Colonic mucosa (tissue), 4 donors: ENCODE measurements at regions not wholly inside any gene's neighbourhood (a gene's known extent, or its start where the extent isn't known, plus 50 kb on each side); places are given as distances from the start of the nearest gene placed in this dataset.
"Not testable (repeated sequence)": the region's sequence is repeated elsewhere in the genome, so short reads cannot be mapped to it uniquely, and the experiment has no call there.

ENCODE experiments used
- DNase-seq: peaks from one replicate; pipeline ENCODE4 v3.0.0-alpha.2; 2020
- H3K27ac ChIP-seq: fragments of 200-600 bp; one replicate; pipeline ENCODE4 v1.8.0; 2021
- H3K27me3 ChIP-seq: fragments of 200-600 bp; one replicate; pipeline ENCODE4 v1.8.0; 2021
- H3K36me3 ChIP-seq: fragments of 200-600 bp; one replicate; pipeline ENCODE4 v1.8.0; 2021
- H3K4me1 ChIP-seq: fragments of 200-600 bp; one replicate; pipeline ENCODE4 v1.8.0; 2021; ENCODE audit warnings: mild to moderate bottlenecking
- H3K4me3 ChIP-seq: fragments of 200-600 bp; one replicate; pipeline ENCODE4 v1.8.0; 2021
- H3K9ac ChIP-seq, 2 donors: one replicate each; pipeline ENCODE4 v1.7.0; 2013; ENCODE audit warnings: control low read depth in 2 of 2, low read depth in 2 of 2, low read length in 2 of 2
- H3K9me3 ChIP-seq: fragments of 200-600 bp; one replicate; pipeline ENCODE4 v1.8.0; 2021
- intact Hi-C: fragments of 100-400 bp; cut with DNase I; formaldehyde crosslinking; loops from one replicate; pipeline ENCODE4 v1.14.1; 2022
- TF ChIP-seq, protein P1 (sequence below): fragments of 200-600 bp; IDR thresholded peaks from one replicate; pipeline ENCODE4 v1.8.0; 2022; ENCODE audit warnings: antibody characterized with exemption, mild to moderate bottlenecking
- donor health status: healthy.
- donor health status: DM: no; HTN: no; CAD: no.
- donor health status: DM: no; HTN: no; CAD: no.

DNA sequence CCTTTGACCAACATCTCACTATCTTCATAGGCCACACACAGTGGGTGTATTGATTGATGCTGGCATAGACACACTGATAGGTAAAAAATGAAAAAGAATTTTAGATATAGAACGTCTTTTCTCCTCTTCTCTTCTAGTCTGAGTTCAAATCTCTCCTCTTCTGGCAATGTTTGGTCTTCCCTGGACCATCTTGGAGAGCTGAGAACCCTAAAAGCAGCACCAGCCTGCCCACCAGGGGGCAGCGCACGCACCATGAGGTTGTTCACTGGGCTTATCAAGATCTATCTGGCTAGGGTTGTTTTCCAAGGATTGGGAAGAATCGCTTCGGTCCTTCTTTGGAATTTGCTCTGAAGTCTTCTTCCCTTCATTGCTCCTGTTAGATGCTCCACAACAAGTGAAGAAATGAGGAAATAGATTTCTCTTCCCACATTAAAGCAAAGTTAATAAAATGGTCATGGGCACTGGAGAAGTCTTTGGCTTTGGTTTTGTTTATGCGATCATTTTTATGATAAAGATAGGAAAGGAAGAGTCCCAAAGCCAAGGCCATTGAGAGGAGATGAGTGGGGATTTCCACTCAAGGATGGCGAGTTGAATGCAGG is 104.0 kb upstream of the OLIG2 start:
- H3K27ac ChIP-seq = no peak overlapping the region
- H3K27me3 ChIP-seq = no peaks in the 10 kb centered on the region
- no peak overlapping the region for H3K9ac ChIP-seq
- no peaks in the 10 kb centered on the region for H3K4me1 ChIP-seq
- TF ChIP-seq, protein P1, sequence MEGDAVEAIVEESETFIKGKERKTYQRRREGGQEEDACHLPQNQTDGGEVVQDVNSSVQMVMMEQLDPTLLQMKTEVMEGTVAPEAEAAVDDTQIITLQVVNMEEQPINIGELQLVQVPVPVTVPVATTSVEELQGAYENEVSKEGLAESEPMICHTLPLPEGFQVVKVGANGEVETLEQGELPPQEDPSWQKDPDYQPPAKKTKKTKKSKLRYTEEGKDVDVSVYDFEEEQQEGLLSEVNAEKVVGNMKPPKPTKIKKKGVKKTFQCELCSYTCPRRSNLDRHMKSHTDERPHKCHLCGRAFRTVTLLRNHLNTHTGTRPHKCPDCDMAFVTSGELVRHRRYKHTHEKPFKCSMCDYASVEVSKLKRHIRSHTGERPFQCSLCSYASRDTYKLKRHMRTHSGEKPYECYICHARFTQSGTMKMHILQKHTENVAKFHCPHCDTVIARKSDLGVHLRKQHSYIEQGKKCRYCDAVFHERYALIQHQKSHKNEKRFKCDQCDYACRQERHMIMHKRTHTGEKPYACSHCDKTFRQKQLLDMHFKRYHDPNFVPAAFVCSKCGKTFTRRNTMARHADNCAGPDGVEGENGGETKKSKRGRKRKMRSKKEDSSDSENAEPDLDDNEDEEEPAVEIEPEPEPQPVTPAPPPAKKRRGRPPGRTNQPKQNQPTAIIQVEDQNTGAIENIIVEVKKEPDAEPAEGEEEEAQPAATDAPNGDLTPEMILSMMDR = peak; percentile 51
- peak; percentile 44 for DNase-seq
- no peaks in the 10 kb centered on the region for H3K36me3 ChIP-seq
- H3K9me3 ChIP-seq = no peaks in the 10 kb centered on the region
- intact Hi-C loops = no loop called here
- H3K4me3 ChIP-seq = no peak overlapping the region

DNA sequence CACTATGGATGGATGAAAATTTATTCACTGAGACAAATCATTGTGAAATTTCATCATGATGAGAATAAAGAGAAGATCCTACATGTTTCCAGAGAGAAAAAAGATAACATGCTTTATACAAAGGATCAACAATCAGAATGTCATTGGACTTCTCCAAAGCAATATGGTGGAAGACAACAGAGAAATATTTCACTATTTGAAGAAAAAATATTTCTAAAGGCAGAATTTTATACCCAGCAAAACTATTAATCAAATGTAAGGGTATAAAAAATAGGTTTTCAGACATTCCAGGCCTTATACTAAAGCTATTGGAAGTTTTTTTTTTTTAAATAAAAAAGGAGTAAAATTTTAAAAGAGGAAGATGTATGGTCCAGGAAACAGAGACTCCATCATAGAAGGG is 100.6 kb upstream of the OLIG2 start:
- intact Hi-C loops = no loop called here

DNA sequence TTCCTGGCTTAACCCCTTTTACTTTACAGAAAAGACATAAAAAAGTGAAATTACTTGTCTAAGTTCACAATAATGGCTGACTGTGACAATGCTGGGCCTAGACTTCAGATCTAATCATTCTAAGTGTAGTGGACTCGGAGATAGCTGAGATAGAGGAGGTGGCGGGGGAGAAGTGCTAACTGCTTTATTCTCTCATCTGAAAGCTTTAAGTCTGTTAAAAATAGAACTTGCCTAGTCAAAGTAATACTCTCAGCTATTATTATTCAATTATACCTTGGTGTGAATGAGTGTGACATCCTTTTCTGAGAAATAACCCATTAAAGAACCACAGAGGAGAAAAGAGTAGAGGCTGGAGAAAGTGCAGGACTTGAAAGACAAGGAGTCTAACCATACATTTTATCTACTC is 96.1 kb upstream of the OLIG2 start:
- intact Hi-C loops = no loop called here
- DNase-seq = no peak
- no peak overlapping the region for H3K27ac ChIP-seq
- H3K9ac ChIP-seq = no peak overlapping the region
- TF ChIP-seq, protein P1 = no peak
- no peaks in the 10 kb centered on the region for H3K9me3 ChIP-seq
- H3K27me3 ChIP-seq = no peaks in the 10 kb centered on the region
- H3K36me3 ChIP-seq = no peaks in the 10 kb centered on the region
- no peak overlapping the region for H3K4me3 ChIP-seq
- no peaks in the 10 kb centered on the region for H3K4me1 ChIP-seq

More for the DNA sequence above, 100.6 kb upstream of the OLIG2 start:
- Histone ChIP-seq H3K36me3 (no peaks in the 10 kb centered on the region), H3K9me3 (no peaks in the 10 kb centered on the region), H3K9ac (no peak overlapping the region), H3K4me1 (no peaks in the 10 kb centered on the region), H3K27me3 (no peaks in the 10 kb centered on the region), H3K27ac (no peak overlapping the region), H3K4me3 (no peak overlapping the region)
- TF ChIP-seq, protein P1 = no peak
- no peak for DNase-seq

DNA sequence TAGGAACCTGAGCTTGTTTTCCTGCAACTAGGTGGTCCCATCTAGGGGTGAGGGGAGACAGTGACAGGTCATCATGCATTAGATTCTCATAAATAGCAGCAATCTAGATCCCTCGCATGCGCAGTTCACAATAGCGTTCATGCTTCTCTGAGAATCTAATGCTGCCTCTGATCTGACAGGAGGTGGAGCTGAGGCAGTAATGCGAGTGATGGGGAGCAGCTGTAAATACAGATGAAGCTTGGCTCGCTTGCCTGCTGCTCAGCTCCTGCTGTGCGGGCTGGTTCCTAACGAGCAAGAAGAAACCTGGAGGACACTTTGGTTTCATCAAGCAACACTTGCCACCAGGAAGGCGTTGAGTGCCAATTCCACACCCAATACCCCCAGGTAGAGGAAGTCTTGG is 95.1 kb upstream of the OLIG2 start:
- Histone ChIP-seq H3K36me3 (no peaks in the 10 kb centered on the region), H3K4me3 (no peak overlapping the region), H3K27me3 (no peaks in the 10 kb centered on the region), H3K9me3 (no peaks in the 10 kb centered on the region), H3K9ac (no peak overlapping the region), H3K4me1 (no peaks in the 10 kb centered on the region), H3K27ac (no peak overlapping the region)
- TF ChIP-seq, protein P1 = no peak
- peak; percentile 5 for DNase-seq
- intact Hi-C loops = no loop called here

DNA sequence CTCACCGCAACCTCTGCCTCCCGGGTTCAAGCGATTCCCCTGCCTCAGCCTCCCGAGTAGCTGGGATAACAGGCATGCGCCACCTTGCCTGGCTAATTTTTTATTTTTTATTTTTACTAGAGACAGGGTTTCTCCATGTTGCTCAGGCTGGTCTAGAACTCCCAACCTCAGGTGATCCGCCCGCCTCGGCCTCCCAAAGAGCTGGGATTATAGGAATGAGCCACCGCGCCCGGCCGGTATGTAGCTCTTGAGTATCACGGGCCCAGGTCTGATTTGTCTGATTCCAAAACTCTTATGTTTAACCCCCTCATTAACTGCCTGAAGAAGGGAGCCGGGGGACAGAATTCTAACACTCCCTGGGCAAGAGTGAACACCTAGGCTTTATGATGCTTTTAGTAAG is 91.7 kb upstream of the OLIG2 start:
- H3K9ac ChIP-seq, H3K27me3 ChIP-seq, H3K4me3 ChIP-seq, DNase-seq, H3K36me3 ChIP-seq, H3K9me3 ChIP-seq, H3K4me1 ChIP-seq, intact Hi-C loops, H3K27ac ChIP-seq: not testable (repeated sequence)

DNA sequence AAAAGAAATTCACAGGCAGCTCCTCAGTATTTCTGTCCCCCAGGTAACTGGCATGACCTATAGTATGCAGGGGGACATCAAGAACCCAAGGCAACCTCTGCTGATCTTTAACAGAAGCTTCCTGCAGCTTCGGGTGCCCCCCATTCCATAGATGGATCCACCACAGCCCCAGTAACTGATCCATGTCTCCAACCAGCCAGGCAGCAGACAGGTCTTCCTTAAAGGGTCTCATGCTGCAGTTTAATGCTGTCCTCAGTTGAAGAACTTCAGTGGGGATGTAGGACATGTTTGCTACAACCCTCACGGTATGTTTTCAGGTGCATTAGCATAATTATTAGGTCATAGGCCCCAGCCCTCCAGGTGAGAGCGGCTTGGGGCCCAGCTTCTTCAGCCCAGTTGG is 90.9 kb upstream of the OLIG2 start:
- TF ChIP-seq, protein P1 = no peak
- Histone ChIP-seq H3K4me1 (no peaks in the 10 kb centered on the region), H3K27me3 (no peaks in the 10 kb centered on the region), H3K27ac (no peak overlapping the region), H3K4me3 (no peak overlapping the region), H3K36me3 (no peaks in the 10 kb centered on the region), H3K9me3 (no peaks in the 10 kb centered on the region), H3K9ac (no peak overlapping the region)
- no peak for DNase-seq
- intact Hi-C loops = no loop called here
